Naive B cell (primary cell): ENCODE measurements at regions not wholly inside any gene's neighbourhood (a gene's known extent, or its start where the extent isn't known, plus 50 kb on each side); places are given as distances from the start of the nearest gene placed in this dataset.
A peak's percentile ranks its signal among the peaks of the same experiment; 100 is the strongest.
"Not testable (repeated sequence)": the region's sequence is repeated elsewhere in the genome, so short reads cannot be mapped to it uniquely, and the experiment has no call there.

Source experiments
- ATAC-seq, 2 donors: fragments of 150-1000 bp; cut with Tn5 transposase; 2 replicates each; pipeline ENCODE4 v1.10.0; 2021; ENCODE audit warnings: low read depth in 2 of 2, mild to moderate bottlenecking in 2 of 2, moderate library complexity in 2 of 2
- DNase-seq: peaks from one replicate; pipeline ENCODE4 v3.0.0; 2022
- H3K27ac Mint-ChIP-seq, 6 donors: one replicate each; pipeline ENCODE4 v1.8.0; 2020 to 2022; ENCODE audit warnings: mild to moderate bottlenecking in 6 of 6, mixed read lengths in 6 of 6, moderate library complexity in 5 of 6, inconsistent platforms in 2 of 6
- H3K27me3 Mint-ChIP-seq, 3 donors: one replicate each; pipeline ENCODE4 v1.8.0; 2021 to 2022; ENCODE audit warnings: mixed read lengths in 3 of 3, mild to moderate bottlenecking in 1 of 3
- H3K36me3 Mint-ChIP-seq, 2 donors: one replicate each; pipeline ENCODE4 v1.8.0; 2020 to 2022; ENCODE audit warnings: mixed read lengths in 2 of 2, inconsistent platforms in 1 of 2, mild to moderate bottlenecking in 1 of 2
- H3K4me1 Mint-ChIP-seq, 3 donors: one replicate each; pipeline ENCODE4 v1.8.0; 2020 to 2022; ENCODE audit warnings: mixed read lengths in 3 of 3, inconsistent platforms in 1 of 3, mild to moderate bottlenecking in 1 of 3, moderate library complexity in 1 of 3
- H3K4me3 Mint-ChIP-seq, 8 donors: one replicate each; pipeline ENCODE4 v1.8.0; 2020 to 2022; ENCODE audit warnings: mild to moderate bottlenecking in 8 of 8, mixed read lengths in 8 of 8, moderate library complexity in 8 of 8, inconsistent platforms in 2 of 8
- H3K9me3 Mint-ChIP-seq, 7 donors: one replicate each; pipeline ENCODE4 v1.8.0; 2020 to 2022; ENCODE audit warnings: mixed read lengths in 7 of 7, mild to moderate bottlenecking in 5 of 7, inconsistent platforms in 2 of 7, moderate library complexity in 1 of 7

DNA sequence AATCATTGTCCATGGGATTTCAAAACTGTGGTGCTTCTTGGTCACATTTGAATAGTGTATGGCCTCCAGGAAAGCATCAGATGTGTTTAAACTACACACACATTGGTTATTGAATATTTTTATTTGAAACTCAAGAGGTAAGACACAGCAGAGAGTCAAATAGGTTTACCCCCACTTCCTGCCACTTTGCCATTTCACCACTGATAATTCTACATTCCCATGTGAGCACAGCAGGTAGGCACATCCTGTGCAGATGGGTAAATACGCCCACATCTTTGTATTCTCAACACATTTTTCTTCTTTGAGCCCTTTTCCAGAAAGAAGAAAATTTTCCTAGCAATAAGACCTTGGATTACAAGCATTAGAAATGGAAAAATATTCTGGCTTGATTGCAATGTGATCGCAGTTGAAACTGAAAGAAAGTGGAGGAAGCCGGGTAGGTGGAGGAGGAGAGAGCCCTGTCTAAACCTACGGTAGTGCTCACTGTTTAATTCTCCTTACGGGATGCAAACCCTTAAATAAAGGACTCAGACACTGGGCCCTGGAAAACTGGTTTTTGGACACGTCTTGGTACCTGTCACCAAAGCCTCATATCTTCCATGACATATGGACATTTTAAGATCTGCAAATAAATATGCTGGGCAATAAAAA lies 167.7 kb downstream of the COG6 start:
- ATAC-seq, result no peak
- Mint-ChIP-seq H3K9me3 (peaks cover 0 to 3% (median under 1%) of the 10 kb centered on the region in 7 donors), H3K36me3 (no peaks in the 10 kb centered on the region), H3K4me1 (peaks cover 9 to 15% (median 15%) of the 10 kb centered on the region in 3 donors), H3K4me3 (no peak overlapping the region), H3K27me3 (peaks cover 0 to 5% (median 5%) of the 10 kb centered on the region in 3 donors), H3K27ac (no peak overlapping the region)
- no peak for DNase-seq

DNA sequence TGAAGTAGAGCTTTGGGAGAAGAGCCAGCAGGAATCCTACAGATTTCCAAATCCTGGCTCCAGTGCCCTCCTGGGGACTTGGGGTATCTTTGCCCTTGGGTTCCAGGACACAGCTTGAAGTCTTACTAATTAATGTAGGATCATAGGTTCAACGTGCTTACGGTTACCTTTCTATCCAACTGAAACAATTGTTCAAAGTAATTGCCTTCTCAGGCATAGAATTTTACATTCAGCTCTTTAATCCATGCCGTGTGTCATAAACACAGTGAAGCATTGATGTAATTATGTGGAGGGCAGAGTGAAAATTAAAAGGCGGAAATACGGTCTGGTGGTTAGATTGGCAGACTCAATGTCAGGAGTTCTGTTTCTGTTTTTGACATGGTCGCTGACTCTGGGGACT lies 170.4 kb downstream of the COG6 start:
- Mint-ChIP-seq H3K9me3 (peaks cover 0 to 18% (median 7%) of the 10 kb centered on the region in 7 donors), H3K27me3 (peaks cover 0 to 9% (median 5%) of the 10 kb centered on the region in 3 donors), H3K36me3 (no peaks in the 10 kb centered on the region), H3K4me3 (peak overlapping the region in 1 of 8 donors; percentile 36), H3K4me1 (peaks cover 9 to 15% (median 15%) of the 10 kb centered on the region in 3 donors), H3K27ac (peak overlapping the region in 2 of 6 donors; percentile 62 to 69)
- no peak for ATAC-seq
- no peak for DNase-seq

DNA sequence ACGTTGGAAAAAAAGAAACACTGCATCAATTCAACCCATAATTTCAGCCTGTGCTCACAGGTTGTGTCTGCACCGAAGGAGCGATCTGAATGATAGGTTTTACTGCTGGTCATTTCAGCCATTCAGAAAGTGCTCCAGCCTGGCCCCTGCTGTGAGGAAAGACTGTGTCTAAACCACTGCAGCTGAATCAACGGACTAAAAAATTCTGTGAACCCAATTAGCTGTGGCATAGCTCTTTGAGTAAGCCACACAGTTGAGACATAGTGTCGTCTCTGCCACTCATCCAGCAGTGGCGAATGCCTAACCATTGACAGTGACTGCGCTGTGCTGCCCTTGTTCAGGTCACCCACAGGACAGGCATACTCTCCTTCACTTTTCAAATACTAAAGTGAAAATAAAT lies 179.8 kb downstream of the COG6 start:
- ATAC-seq (no peak), DNase-seq (no peak)
- no peaks in the 10 kb centered on the region for H3K4me1 Mint-ChIP-seq
- H3K27ac Mint-ChIP-seq, result no peak overlapping the region
- peaks cover 0 to 2% (median 0%) of the 10 kb centered on the region in 7 donors for H3K9me3 Mint-ChIP-seq
- H3K27me3 Mint-ChIP-seq, result peaks cover 12 to 18% (median 12%) of the 10 kb centered on the region in 3 donors
- H3K4me3 Mint-ChIP-seq, result no peak overlapping the region
- no peaks in the 10 kb centered on the region for H3K36me3 Mint-ChIP-seq

DNA sequence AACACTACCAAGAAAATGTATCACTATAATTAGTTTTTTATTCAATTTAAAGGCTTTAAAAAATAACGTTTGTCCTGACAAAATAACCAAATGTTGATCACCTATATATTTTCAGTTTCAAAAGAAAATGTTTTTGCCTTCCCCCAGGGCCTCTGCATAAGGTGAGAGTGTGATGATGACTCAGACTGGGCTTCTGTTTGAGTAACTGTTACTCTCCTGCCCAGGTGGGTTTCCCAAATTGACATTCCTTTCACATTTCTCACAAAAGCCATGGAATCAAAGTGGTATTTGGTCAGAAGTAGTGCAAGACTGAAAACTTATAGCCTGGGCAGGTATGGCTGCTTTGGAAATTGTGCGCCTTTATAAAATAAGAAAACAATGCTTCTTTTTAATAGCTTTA lies 180.6 kb downstream of the COG6 start:
- Mint-ChIP-seq H3K9me3 (peaks cover 0 to 2% (median 0%) of the 10 kb centered on the region in 7 donors), H3K4me1 (no peaks in the 10 kb centered on the region), H3K27me3 (peaks cover 12 to 20% (median 12%) of the 10 kb centered on the region in 3 donors), H3K36me3 (no peaks in the 10 kb centered on the region), H3K4me3 (no peak overlapping the region), H3K27ac (no peak overlapping the region)
- ATAC-seq, result no peak
- DNase-seq, result no peak

DNA sequence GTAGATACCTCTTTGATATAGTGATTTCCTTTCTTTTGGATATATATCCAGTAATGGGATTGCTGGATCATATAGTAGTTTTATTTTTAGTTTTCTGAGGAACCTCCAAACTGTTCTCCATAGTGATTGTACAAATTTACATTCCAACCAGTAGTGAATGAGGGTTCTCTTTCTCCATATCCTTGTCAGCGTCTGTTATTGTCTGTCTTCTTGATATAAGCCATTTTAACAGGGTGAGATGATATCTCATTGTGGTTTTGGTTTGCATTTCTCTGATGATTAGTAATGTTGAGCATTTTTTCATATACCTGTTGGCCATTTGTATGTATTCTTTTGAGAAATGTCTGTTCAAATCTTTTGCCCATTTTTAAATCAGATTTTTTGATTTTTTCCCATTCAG lies 182.4 kb downstream of the COG6 start:
- peaks cover 5 to 20% (median 8%) of the 10 kb centered on the region in 3 donors for H3K27me3 Mint-ChIP-seq
- ATAC-seq, H3K36me3 Mint-ChIP-seq, H3K4me1 Mint-ChIP-seq, H3K9me3 Mint-ChIP-seq, H3K4me3 Mint-ChIP-seq, DNase-seq, H3K27ac Mint-ChIP-seq: not testable (repeated sequence)

DNA sequence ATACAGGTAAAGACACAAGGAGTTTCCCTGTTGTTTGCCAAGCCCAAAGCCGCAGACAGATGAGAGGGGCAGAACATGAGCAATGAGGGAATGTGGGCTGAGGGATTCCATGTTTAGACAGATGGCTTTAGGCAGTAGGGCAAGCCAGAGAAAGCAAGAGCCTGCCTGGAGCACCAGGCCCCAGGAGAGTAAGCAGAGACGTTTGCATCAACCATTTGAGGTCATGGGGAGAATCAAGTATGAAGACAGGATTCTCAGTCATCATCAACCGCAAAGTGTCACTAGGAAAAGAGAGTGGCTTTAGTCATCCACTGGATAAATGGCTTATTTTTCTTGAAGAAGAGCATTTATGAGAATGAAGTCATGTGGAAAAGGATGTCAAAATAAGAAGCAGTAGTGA lies 184.7 kb downstream of the COG6 start:
- Mint-ChIP-seq H3K4me3 (no peak overlapping the region), H3K9me3 (no peaks in the 10 kb centered on the region), H3K4me1 (no peaks in the 10 kb centered on the region), H3K36me3 (no peaks in the 10 kb centered on the region), H3K27me3 (peaks cover 0 to 10% (median 8%) of the 10 kb centered on the region in 3 donors), H3K27ac (no peak overlapping the region)
- ATAC-seq, result no peak
- no peak for DNase-seq

GRCh38 chr13:39847336-39847735 lies 191.9 kb downstream of the COG6 start:
- peaks cover 6 to 20% (median 15%) of the 10 kb centered on the region in 7 donors for H3K9me3 Mint-ChIP-seq
- no peaks in the 10 kb centered on the region for H3K4me1 Mint-ChIP-seq
- H3K4me3 Mint-ChIP-seq, result no peak overlapping the region
- H3K36me3 Mint-ChIP-seq, result peaks cover 0 to 12% of the 10 kb centered on the region in 2 donors
- peaks cover 4 to 25% (median 8%) of the 10 kb centered on the region in 3 donors for H3K27me3 Mint-ChIP-seq
- DNase-seq (no peak), ATAC-seq (no peak)
- no peak overlapping the region for H3K27ac Mint-ChIP-seq

DNA sequence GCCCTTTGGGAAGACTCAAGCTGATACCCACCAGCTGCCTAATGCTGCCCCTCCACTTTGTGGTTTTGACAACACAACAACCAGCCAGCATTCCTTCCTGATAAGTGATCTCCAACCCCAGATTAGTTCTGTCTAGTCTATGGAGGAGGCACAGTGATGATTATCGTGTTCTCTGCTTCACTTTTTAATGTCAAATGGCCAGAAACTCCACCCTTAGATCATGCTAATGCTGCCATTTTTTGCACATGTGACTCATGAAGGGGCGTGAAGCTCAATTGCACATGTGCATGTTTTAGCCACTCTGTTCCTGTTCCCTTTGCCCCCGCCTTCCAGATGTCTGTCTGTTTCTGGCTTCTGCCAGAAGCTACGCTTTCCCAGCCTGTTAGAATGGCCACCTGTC lies 199.8 kb downstream of the COG6 start:
- Mint-ChIP-seq H3K27ac (no peak overlapping the region), H3K36me3 (peaks cover 9 to 19% of the 10 kb centered on the region in 2 donors), H3K4me3 (no peak overlapping the region), H3K27me3 (peaks cover 17 to 39% (median 34%) of the 10 kb centered on the region in 3 donors), H3K4me1 (no peaks in the 10 kb centered on the region), H3K9me3 (peaks cover 10 to 31% (median 28%) of the 10 kb centered on the region in 7 donors)
- ATAC-seq, result no peak
- DNase-seq, result no peak

DNA sequence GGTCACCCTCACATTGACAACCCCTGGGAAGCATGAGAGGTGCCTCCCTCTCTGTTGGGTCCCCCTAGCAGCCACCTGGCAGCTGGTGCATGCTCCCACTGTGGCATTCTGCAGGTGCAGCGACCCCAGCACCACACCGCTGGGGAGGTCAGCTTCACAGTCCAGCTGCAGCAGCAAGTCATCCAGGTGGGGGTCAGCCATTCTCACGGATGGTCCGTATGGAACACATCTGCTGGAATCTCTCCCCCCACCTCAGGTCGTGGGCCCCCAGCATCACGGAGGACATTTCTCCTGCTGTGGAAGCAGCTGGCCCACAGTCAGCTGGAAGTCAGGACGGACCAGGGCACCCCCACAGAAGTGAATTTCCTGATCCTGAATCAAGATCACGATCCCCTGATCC lies 201.3 kb downstream of the COG6 start:
- ATAC-seq, result no peak
- H3K4me1 Mint-ChIP-seq, result no peaks in the 10 kb centered on the region
- H3K4me3 Mint-ChIP-seq, result no peak overlapping the region
- H3K27me3 Mint-ChIP-seq, result peaks cover 24 to 33% (median 33%) of the 10 kb centered on the region in 3 donors
- peaks cover 4 to 28% (median 20%) of the 10 kb centered on the region in 7 donors for H3K9me3 Mint-ChIP-seq
- DNase-seq, result no peak
- peaks cover 9 to 12% of the 10 kb centered on the region in 2 donors for H3K36me3 Mint-ChIP-seq
- H3K27ac Mint-ChIP-seq, result no peak overlapping the region

DNA sequence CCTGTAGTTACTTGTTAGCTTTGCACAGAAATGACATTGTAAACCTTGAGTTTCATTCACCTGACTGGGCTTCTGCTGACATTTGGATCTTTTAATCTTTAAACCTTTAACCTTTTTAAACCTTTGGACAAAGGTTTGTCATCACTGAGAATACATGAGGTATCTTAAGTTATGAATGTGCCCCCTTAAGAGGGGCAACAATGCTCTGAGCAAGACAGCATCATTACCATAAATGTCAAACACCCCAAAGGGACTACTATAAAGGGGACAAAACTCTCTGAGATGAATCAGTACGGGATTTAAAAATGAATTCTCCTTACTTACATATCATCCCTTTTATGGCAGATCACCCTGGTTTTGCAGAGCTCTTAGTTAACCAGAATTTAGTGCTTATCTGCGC lies 203.3 kb downstream of the COG6 start:
- Mint-ChIP-seq H3K27me3 (peaks cover 20 to 32% (median 21%) of the 10 kb centered on the region in 3 donors), H3K4me1 (no peaks in the 10 kb centered on the region)

GRCh38 chr13:39859898-39860297 lies 204.4 kb downstream of the COG6 start:
- H3K4me1 Mint-ChIP-seq, result no peaks in the 10 kb centered on the region
- H3K36me3 Mint-ChIP-seq, result no peaks in the 10 kb centered on the region
- ATAC-seq (no peak), DNase-seq (no peak)
- no peak overlapping the region for H3K27ac Mint-ChIP-seq
- peaks cover 16 to 32% (median 18%) of the 10 kb centered on the region in 3 donors for H3K27me3 Mint-ChIP-seq
- peaks cover 0 to 4% (median 0%) of the 10 kb centered on the region in 7 donors for H3K9me3 Mint-ChIP-seq
- H3K4me3 Mint-ChIP-seq, result no peak overlapping the region

More for the DNA sequence above, 203.3 kb downstream of the COG6 start:
- no peaks in the 10 kb centered on the region for H3K36me3 Mint-ChIP-seq
- H3K9me3 Mint-ChIP-seq, result peaks cover 0 to 8% (median 5%) of the 10 kb centered on the region in 7 donors
- ATAC-seq, result no peak
- no peak for DNase-seq
- H3K27ac Mint-ChIP-seq, result no peak overlapping the region
- H3K4me3 Mint-ChIP-seq, result no peak overlapping the region

- H3K27me3 Mint-ChIP-seq, result peaks cover 16 to 26% (median 17%) of the 10 kb centered on the region in 3 donors
- no peaks in the 10 kb centered on the region for H3K36me3 Mint-ChIP-seq
- DNase-seq (no peak), ATAC-seq (no peak)
- no peaks in the 10 kb centered on the region for H3K4me1 Mint-ChIP-seq
- H3K27ac Mint-ChIP-seq, result no peak overlapping the region
- H3K4me3 Mint-ChIP-seq, result no peak overlapping the region
- H3K9me3 Mint-ChIP-seq, result no peaks in the 10 kb centered on the region
Observed at GRCh38 chr13:39862900-39863299, 207.4 kb downstream of the COG6 start.

DNA sequence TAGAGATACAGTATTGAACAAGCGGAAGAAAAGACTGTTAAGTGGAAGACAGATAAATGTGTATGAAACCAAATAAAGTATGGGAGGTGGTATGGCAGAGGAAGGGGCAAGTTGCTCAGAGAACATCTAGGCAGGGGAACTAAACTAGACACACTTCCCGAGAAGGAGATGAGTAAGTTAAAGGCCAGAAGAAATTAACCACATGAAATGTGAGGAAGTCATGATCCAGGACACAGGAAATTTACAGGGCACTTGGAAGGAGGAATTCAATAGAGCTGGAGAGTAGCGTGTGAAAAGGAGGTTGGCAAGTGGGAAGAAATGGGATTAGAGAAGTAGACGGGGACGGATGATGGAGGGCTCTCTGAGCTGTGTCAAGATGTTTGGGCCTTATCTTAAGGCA lies 208.8 kb downstream of the COG6 start:
- DNase-seq (no peak), ATAC-seq (no peak)
- Mint-ChIP-seq H3K4me3 (no peak overlapping the region), H3K27ac (no peak overlapping the region), H3K4me1 (no peaks in the 10 kb centered on the region), H3K9me3 (peaks cover 0 to 3% (median 0%) of the 10 kb centered on the region in 7 donors), H3K36me3 (no peaks in the 10 kb centered on the region), H3K27me3 (peaks cover 21 to 32% (median 25%) of the 10 kb centered on the region in 3 donors)

DNA sequence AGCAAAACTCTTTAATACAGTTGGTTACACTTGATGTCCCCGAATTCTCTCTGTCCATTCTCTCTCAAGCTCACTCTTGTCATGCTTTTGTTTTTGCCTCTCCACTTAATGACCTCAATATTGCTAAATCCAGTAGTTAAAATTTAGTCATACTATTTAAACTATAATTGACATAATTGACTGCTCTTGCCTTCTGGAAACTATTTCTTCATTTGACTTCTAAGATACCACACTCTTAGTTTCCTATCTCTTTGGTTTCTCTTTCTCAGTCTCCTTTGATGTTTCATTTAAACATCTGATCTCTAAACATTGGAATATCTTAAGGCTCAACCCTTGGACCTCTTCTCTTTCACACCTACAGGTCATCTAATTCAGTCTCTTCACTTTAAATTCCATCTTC lies 211.3 kb downstream of the COG6 start:
- H3K4me3 Mint-ChIP-seq, result no peak overlapping the region
- H3K4me1 Mint-ChIP-seq, result no peaks in the 10 kb centered on the region
- no peak for ATAC-seq
- no peak overlapping the region for H3K27ac Mint-ChIP-seq
- peaks cover 0 to 3% (median 0%) of the 10 kb centered on the region in 7 donors for H3K9me3 Mint-ChIP-seq
- peaks cover 20 to 28% (median 25%) of the 10 kb centered on the region in 3 donors for H3K27me3 Mint-ChIP-seq
- H3K36me3 Mint-ChIP-seq, result no peaks in the 10 kb centered on the region
- DNase-seq, result no peak
